Glutamatergic neuron (in vitro differentiated cells): ENCODE measurements at regions not wholly inside any gene's neighbourhood (a gene's known extent, or its start where the extent isn't known, plus 50 kb on each side); places are given as distances from the start of the nearest gene placed in this dataset.

Experiments
- DNase-seq: peaks from one replicate; pipeline ENCODE4 v3.0.0; 2022
- H3K27ac Mint-ChIP-seq: one replicate; pipeline ENCODE4 v1.8.0; 2020; ENCODE audit warnings: mild to moderate bottlenecking, mixed read lengths, inconsistent platforms; ENCODE audit not compliant: unreplicated experiment
- H3K27me3 Mint-ChIP-seq: one replicate; pipeline ENCODE4 v1.8.0; 2020; ENCODE audit warnings: mild to moderate bottlenecking, moderate library complexity, mixed read lengths, inconsistent platforms; ENCODE audit not compliant: unreplicated experiment
- H3K36me3 Mint-ChIP-seq: one replicate; pipeline ENCODE4 v1.8.0; 2020; ENCODE audit warnings: mild to moderate bottlenecking, mixed read lengths, inconsistent platforms; ENCODE audit not compliant: unreplicated experiment
- H3K4me1 Mint-ChIP-seq: one replicate; pipeline ENCODE4 v1.8.0; 2020; ENCODE audit warnings: mild to moderate bottlenecking, low read depth, mixed read lengths, inconsistent platforms; ENCODE audit not compliant: unreplicated experiment
- H3K4me3 Mint-ChIP-seq: one replicate; pipeline ENCODE4 v1.8.0; 2020; ENCODE audit warnings: mild to moderate bottlenecking, mixed read lengths, inconsistent platforms; ENCODE audit not compliant: unreplicated experiment
- H3K9me3 Mint-ChIP-seq: one replicate; pipeline ENCODE4 v1.8.0; 2020; ENCODE audit warnings: mild to moderate bottlenecking, moderate library complexity, mixed read lengths, inconsistent platforms; ENCODE audit not compliant: unreplicated experiment
- TF ChIP-seq, protein P1 (sequence below): fragments of 200-600 bp; sonication (generic); IDR thresholded peaks from one replicate; pipeline ENCODE4 v1.5.0; 2021; ENCODE audit not compliant: partially characterized antibody, unreplicated experiment

DNA sequence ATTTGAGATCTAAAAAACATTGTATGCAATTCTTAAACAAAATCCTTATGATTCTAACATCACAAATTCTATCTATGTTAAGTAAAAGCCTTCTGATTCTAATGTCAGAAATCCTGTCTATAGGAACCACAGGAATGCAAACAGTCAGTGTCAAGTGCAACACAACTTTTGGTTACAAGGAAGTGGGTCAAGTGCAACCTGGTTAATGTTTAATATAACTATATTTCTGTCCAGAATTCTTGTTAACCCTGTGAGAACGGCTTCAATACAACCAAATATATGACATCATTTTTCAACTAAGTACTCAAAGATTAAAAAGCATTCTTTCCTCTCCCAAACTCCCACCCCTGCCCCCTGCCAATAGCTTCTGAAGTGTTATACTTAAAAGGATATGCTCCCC is 107.9 kb upstream of the PLEKHA5 start:
- H3K4me3 Mint-ChIP-seq, result no peak overlapping the region
- peaks cover 3% of the 10 kb centered on the region for H3K4me1 Mint-ChIP-seq
- H3K9me3 Mint-ChIP-seq, result peaks cover 2% of the 10 kb centered on the region
- no peaks in the 10 kb centered on the region for H3K27me3 Mint-ChIP-seq
- H3K36me3 Mint-ChIP-seq, result no peaks in the 10 kb centered on the region
- TF ChIP-seq, protein P1, sequence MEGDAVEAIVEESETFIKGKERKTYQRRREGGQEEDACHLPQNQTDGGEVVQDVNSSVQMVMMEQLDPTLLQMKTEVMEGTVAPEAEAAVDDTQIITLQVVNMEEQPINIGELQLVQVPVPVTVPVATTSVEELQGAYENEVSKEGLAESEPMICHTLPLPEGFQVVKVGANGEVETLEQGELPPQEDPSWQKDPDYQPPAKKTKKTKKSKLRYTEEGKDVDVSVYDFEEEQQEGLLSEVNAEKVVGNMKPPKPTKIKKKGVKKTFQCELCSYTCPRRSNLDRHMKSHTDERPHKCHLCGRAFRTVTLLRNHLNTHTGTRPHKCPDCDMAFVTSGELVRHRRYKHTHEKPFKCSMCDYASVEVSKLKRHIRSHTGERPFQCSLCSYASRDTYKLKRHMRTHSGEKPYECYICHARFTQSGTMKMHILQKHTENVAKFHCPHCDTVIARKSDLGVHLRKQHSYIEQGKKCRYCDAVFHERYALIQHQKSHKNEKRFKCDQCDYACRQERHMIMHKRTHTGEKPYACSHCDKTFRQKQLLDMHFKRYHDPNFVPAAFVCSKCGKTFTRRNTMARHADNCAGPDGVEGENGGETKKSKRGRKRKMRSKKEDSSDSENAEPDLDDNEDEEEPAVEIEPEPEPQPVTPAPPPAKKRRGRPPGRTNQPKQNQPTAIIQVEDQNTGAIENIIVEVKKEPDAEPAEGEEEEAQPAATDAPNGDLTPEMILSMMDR, result no peak
- no peak overlapping the region for H3K27ac Mint-ChIP-seq
- DNase-seq, result no peak

DNA sequence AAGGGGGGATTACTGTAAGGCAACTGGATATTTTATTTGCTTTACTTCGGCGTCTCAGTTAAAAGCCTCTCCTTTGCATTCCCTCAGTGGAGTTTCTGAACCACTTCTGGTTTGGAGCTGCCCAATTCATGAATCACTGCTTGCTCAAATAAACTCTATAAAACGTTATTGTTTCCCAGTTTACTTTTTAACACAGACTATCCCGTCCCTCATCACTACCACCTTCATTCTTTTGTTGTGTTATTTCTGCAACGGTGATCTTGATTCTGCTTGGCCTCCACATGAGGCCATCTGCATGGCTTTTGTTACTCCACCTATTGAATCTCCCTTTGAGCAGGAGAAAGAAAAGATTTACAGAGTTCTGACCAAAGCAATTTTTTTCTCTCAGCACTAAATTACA is 104.0 kb upstream of the PLEKHA5 start:
- TF ChIP-seq, protein P1, result no peak
- DNase-seq, result no peak
- Mint-ChIP-seq H3K36me3 (no peaks in the 10 kb centered on the region), H3K4me3 (no peak overlapping the region), H3K9me3 (peaks cover 8% of the 10 kb centered on the region), H3K27me3 (peaks cover 7% of the 10 kb centered on the region), H3K4me1 (peaks cover 30% of the 10 kb centered on the region), H3K27ac (no peak overlapping the region)

DNA sequence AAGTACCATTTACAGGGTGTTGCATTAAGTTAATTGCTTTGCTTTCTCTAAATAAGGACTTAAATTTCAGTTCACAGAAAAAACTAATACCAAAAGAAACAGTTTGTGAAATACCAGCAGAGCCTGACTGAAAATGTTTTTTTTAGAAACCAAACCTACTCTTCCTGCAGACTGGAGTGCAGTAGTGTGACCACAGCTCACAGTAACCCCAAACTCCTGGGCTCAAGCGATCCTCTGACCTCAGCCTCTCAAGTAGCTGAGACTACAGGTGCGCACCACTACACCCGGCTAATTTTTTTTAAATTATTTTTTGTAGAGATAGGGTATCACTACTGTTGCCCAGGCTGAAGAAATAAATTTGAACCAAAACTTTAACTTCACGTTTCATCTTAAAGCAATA is 103.5 kb upstream of the PLEKHA5 start:
- no peak for DNase-seq
- Mint-ChIP-seq H3K36me3 (no peaks in the 10 kb centered on the region), H3K9me3 (peaks cover 8% of the 10 kb centered on the region), H3K4me3 (no peak overlapping the region), H3K27ac (peak overlapping the region; percentile 43), H3K4me1 (peaks cover 30% of the 10 kb centered on the region), H3K27me3 (peaks cover 7% of the 10 kb centered on the region)
- TF ChIP-seq, protein P1, result no peak

DNA sequence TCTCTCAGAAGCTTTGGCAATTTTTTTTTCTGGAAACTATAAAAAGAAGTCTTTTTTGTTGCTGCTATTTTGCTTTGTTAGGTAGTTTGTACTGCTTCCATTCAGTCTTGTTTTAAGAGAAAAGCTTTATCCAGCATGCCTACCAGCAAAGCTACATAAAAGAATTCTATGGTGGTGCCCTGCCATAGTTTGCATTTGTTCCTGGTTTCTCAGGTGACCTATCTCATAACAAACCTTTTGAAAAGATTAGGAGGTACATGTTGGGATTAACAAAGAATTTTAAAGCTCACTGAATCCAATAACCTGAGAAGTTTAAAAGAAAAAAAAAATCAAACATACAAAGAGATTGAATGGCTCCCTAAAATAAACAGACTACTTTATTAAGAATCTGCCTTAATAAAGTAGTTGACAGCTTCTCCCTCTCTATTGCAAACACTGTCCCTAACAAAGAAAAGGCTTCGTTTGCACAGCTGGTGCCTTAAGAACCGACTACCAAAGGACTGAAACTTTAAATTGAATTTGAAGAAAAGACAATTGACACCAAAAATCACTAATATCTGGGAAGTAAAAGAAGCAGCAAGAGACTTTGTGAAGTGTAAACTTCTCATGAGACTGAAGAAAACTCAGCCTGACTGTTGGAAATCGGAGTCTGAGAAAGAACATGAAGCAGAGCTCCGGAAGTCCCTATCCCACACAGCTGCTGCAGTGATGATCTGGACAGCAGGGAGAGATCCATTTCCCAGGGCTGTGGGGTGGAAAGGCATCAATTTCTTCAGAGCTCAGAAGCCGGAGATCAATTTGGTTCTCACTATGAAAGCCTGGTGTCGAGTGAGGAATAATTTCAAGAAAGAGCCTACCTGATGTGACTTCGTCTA is 102.7 kb upstream of the PLEKHA5 start:
- TF ChIP-seq, protein P1, result no peak
- Mint-ChIP-seq H3K27me3 (peaks cover 7% of the 10 kb centered on the region), H3K9me3 (peaks cover 11% of the 10 kb centered on the region), H3K4me3 (peak overlapping the region; percentile 76), H3K27ac (peak overlapping the region; percentile 89), H3K36me3 (peaks cover 4% of the 10 kb centered on the region), H3K4me1 (peaks cover 30% of the 10 kb centered on the region)
- peak; percentile 27 for DNase-seq

DNA sequence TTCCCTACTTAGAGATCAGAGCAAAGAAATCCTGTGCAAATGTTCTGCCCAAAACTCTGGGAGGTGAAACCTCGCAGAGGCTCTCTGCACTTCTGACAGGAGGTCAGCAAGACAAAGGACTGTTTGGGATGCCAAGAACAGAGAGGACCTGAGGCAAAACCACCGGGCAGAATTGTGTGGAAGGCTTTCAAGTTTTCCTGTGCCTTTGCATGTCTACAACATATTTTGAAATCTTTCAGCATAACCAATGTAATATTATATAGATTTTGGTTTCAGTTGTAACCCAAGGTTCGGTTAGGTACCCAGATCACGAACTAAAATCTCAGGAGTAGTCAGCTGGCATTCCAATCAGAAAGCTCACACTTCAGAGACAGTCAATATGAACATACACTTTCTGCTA is 99.4 kb upstream of the PLEKHA5 start:
- Mint-ChIP-seq H3K4me1 (peaks cover 27% of the 10 kb centered on the region), H3K36me3 (peaks cover 26% of the 10 kb centered on the region), H3K4me3 (peak overlapping the region; percentile 47), H3K27me3 (peaks cover 7% of the 10 kb centered on the region), H3K9me3 (peaks cover 13% of the 10 kb centered on the region), H3K27ac (peak overlapping the region; percentile 36)
- TF ChIP-seq, protein P1, result no peak
- DNase-seq, result no peak
